GM03348 (cell line): ENCODE measurements at regions not wholly inside any gene's neighbourhood (a gene's known extent, or its start where the extent isn't known, plus 50 kb on each side); places are given as distances from the start of the nearest gene placed in this dataset.

Source experiments
- DNase-seq: peaks from one replicate; pipeline ENCODE4 v3.0.0; 2012; ENCODE audit warnings: low spot score

DNA sequence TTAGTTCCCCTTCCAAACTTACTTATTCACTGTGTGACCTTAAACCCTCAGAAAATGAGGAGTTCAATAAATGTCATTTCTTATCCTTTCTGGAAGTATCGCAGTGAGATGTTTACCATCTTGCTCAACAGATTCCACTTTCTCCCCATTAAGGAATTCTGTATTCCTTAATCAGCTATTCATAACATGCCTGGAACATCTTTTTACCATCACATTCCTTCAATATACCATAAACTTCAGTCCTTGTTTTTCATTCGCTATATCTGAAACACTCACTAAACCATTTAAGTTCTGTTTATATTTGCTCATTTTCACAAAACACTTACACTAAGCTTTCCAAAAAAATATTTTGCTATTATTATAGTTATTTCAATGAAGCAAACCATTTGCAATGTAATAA is 1158.6 kb downstream of the CDH12 start:
- DNase-seq = no peak

DNA sequence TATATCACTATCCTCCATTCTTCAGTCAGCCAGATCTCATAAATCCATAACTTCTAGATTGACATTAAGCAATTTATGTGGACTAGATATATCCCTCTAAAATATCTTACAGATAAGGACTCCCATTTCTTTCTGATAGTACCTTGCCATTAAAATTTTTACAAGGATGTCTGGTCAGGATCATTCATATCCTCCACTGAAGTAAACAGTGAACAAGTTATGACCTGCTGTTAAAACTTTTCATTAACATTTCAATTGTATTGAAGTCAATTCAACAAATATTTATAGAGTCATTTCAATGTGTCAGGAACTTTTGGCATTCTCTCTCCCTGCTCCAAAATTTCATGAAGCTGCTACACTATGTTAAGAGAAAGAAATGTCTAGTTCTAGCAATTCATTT is 1159.6 kb downstream of the CDH12 start:
- DNase-seq = no peak

- DNase-seq = no peak
Observed at GRCh38 chr5:21689587-21689986, 1163.6 kb downstream of the CDH12 start.

- no peak for DNase-seq
Observed at GRCh38 chr5:21688655-21689054, 1164.5 kb downstream of the CDH12 start.

GRCh38 chr5:21687621-21688020 is 1165.5 kb downstream of the CDH12 start:
- no peak for DNase-seq

GRCh38 chr5:21686706-21687105 is 1166.4 kb downstream of the CDH12 start:
- no peak for DNase-seq

- DNase-seq = no peak
Observed at GRCh38 chr5:21685522-21685921, 1167.6 kb downstream of the CDH12 start.

DNA sequence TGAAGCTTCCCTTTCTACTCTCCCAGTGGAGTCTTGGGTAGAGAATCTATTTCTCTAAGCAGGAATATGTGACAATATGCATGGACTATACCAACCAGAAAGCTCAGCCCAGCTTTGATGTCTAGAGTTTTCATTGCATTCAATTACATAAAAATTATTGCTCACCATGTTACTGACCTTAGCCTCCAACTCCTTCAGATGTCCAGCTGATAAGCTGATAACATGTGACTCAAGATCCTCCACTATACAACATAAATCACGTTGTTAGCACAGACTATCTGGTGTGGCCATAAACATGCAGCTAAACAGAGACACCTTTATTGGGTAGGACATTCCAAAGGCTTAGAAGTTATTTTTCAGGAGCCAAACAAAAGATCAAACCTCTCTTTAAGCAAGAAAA is 1168.2 kb downstream of the CDH12 start:
- no peak for DNase-seq

GRCh38 chr5:21681911-21682310 is 1171.2 kb downstream of the CDH12 start:
- no peak for DNase-seq

GRCh38 chr5:21680641-21681040 is 1172.5 kb downstream of the CDH12 start:
- DNase-seq = no peak

DNA sequence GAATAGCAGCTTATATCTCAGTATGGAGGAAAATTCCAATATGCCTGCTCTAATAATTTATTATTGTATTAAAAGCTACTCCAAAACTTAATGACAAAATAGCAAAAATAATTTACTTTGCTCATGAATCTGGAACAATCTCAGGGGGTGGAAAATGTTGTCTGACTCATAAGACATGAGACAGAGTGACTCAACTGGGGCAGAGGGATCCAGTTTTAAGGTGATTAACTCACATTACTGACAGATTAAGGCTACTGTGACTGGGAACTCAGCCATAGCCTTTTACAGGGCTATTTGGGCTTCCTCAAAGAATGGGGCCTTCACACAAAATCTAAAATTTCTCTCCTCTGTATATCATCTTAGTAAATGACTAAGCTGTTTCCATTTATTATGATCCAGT is 1172.9 kb downstream of the CDH12 start:
- DNase-seq = peak; percentile 65

GRCh38 chr5:21678526-21678925 is 1174.6 kb downstream of the CDH12 start:
- DNase-seq = no peak

DNA sequence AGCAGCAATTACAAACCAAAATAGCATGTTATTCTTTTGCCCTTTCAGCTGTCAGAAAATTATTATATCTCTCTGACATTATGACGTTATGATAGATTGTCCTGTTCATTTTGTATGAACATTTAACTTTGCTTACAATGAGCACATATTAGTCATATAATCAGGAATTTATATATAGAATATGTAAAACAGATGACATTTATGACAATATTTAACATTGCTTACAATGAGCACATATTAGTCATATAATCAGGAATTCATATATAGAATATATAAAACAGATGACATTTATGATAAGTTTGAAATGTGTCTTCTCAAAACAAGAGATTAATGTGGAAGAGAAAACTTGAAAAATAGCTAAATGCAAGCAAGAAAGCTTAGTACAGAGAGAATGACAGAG is 1180.2 kb downstream of the CDH12 start:
- no peak for DNase-seq

DNA sequence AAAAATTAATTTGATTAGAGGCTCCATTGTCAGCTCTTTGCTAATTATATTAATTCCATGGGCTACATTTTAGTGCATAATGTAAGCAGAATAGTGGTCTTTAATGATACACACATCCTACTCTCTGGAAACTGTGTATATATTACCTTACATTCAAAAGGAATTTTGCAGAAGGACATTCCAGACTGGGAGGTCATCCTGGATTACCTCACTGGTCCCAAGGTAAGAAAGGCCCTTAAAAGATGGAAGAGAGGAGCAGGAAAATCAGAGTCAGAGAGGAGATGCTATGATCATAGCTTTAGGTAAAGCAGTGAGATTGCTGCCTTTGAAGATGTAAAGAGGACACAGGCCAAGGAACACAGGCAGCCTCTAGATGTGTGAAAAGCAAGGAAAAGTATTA is 1180.8 kb downstream of the CDH12 start:
- no peak for DNase-seq

- no peak for DNase-seq
Observed at GRCh38 chr5:21665524-21665923, 1187.6 kb downstream of the CDH12 start.

DNA sequence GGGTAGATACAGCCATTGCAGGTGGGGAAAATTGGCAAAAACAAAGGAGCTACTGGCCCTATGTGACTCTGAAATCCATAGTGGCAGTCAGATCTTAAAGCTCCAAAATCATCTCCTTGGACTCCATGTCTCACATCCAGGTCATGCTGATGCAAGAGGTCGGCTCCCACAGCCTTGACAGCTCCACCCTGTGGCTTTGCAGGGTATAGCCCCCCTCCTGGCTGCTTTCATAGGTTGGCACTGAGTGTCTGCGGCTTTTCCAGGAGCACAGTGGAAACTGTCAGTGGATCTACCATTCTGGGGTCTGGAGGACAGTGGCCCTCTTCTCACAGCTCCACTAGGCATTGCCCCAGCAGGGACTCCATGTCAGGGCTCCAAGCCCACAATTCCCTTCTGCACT is 1190.1 kb downstream of the CDH12 start:
- DNase-seq = no peak

- DNase-seq = no peak
Observed at GRCh38 chr5:21661184-21661583, 1192.0 kb downstream of the CDH12 start.

DNA sequence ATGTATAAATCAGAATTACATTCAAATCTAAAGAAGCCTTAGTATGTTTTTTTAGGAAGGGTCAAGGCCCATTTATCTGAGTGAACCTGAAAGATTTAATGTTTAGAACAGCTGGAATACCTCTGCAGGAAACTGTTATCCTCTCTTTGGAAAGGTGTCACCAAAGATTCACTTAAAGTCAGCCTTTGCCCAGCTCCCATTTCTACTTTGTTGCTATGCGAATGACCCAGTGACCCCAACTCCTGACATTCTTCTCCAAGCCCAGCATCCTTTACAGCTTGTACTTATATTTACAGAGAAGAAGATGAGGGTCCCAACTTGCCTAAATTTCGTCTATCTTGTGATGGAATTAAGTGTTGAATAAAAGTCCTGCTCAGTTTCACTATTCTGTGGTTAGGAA is 1198.6 kb downstream of the CDH12 start:
- no peak for DNase-seq

DNA sequence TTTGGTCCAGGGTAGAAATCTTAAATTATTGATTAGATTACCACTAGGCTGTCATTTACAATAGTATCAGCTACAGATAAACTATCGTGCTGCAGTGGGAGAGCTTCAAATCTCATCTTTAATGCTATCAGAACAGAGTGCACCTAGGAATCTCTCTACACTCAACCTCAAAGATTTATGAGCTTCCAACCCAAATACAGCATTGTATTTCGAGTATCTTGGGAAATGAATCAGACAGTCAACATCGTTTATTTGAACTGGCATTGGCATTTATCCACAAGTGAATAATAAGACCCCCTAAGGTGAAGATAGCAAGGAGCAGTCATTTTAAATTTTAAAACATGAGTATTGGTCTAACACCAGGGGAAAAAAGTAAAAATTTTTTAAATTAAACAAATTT is 1203.2 kb downstream of the CDH12 start:
- DNase-seq = no peak

- no peak for DNase-seq
Observed at GRCh38 chr5:21646469-21646868, 1206.7 kb downstream of the CDH12 start.

DNA sequence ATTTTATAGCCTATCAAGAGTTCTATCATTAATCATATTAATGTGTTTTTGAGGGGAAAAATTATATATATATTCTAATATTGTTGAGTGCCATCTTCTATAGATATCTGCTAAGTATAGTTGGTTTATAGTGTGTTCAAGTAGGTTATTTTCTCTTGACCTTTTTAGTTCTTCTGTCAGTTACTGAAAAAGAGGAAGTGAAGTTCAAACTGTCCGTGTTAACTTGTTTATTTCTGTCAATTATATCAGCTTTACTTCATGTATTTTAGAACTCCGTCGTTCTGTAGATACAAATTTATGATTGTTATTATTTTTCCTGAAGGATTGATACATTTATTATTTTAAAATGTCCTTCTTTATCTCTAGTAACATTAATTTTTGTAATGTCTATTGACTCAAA is 1209.1 kb downstream of the CDH12 start:
- DNase-seq = no peak

DNA sequence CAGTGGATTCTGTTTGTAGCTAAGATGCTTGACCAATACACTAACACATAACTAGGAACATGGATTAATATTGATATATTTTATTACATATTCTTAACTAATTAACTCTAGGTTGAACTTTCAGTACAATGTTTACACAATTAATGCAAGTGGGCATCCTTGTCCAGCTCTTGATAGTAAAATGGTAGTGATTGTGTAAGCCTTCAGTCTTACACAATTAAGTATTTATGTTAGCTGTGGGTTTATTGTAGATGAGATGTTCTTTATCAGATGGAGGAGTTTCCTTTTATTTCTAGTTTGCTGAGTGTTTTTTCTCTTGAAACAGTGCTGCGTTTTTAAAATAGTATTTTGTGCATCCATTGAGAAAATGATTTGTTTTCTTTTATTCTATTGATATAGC is 1210.8 kb downstream of the CDH12 start:
- no peak for DNase-seq

- no peak for DNase-seq
Observed at GRCh38 chr5:21623831-21624230, 1229.3 kb downstream of the CDH12 start.

GRCh38 chr5:21615195-21615765 is 1237.9 kb downstream of the CDH12 start:
- DNase-seq = no peak

DNA sequence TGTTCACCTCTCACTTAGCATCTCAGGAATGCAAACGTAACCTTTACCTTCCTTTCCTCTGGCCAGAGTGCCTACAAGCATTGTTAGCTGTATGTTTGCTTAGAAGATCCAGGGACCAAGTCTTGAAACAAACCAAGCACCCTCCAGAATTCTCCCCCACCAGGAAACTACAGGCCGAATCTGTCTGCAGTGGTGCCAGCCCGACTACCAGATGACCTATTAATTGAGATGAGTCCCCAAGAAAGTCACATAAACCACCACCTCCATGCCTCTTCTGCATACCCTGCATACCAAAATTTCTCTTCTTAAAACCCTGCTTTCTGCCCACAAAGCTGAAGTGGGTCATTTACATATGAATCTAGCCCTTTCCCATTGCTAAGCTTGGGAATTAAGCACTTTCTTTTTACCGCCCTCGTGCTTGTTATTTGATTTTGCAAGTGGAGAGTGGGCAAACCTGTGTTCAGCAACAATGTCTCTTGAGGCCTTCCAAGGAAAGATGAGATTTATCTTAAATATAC is 1239.1 kb downstream of the CDH12 start:
- DNase-seq = no peak
